Heart left ventricle (tissue), 13 donors: ENCODE measurements at regions not wholly inside any gene's neighbourhood (a gene's known extent, or its start where the extent isn't known, plus 50 kb on each side); places are given as distances from the start of the nearest gene placed in this dataset.

Source experiments
- CTCF ChIP-seq, 12 donors: fragments of 200-600 bp; sonication (generic) in 4 of 12; IDR thresholded peaks; one replicate each; pipeline versions ENCODE4 v1.5.0 to v1.8.0; 2018 to 2022; ENCODE audit warnings: antibody characterized with exemption in 12 of 12, mild to moderate bottlenecking in 5 of 12
- POLR2A ChIP-seq, 2 donors: fragments of 450-650 bp; IDR thresholded peaks; one replicate each; pipeline ENCODE4 v1.6.1; 2017; ENCODE audit warnings: antibody characterized with exemption in 2 of 2, mild to moderate bottlenecking in 2 of 2, moderate library complexity in 2 of 2
- donor health status: ischemic (EF 13 %, LVEDD 7.1; RV severe dilation, severe dysfunction).
- donor health status: DM: no; HTN: yes; CAD: no.
- donor health status: DM: no; HTN: no; CAD: no.
- donor health status: ischemic (EF 25% LVEDD 6.9; RV normal size, moderate dysfunction).
- donor health status: ischemic (EF 25% LVEDD 5.7; RV mildly dilated, moderate dysfunction).
- donor health status: ischemic (EF 35%, LVEDD 5.7; RV mildly dilated, moderate dysfunction).
- donor health status: nonischemic (EF 11% LVEDD 7.7; RV severe dilation, severe dysfunction).
- donor health status: DM: yes; HTN: yes; CAD: no.
- donor health status: PGD.
- donor health status: ischemic (EF 29% LVEDD 5.4; RV normal size, mild dysfunction).
- donor health status: nonischemic (EF 23%, LVEDD 6.1; RV moderate dilation, normal function).

- TF ChIP-seq CTCF (IDR thresholded peaks at IDR 0.05) (no peak), POLR2A (IDR thresholded peaks at IDR 0.05) (no peak)
Observed at GRCh38 chr3:194779729-194780224, 94.1 kb downstream of the FAM43A start.
